ENCODE measurements at regions not wholly inside any gene's neighbourhood (a gene's known extent, or its start where the extent isn't known, plus 50 kb on each side); places are given as distances from the start of the nearest gene placed in this dataset.

GRCh38 chr15:46386356-46386755, 751.5 kb downstream of the SQOR start:
- TF ChIP-seq POLR2AphosphoS5 (IDR thresholded peaks at IDR 0.05; ENCODE audit: low read depth, low read length), result no peak
- TF ChIP-seq TAF1 (IDR thresholded peaks at IDR 0.05; ENCODE audit: borderline replicate concordance, insufficient read depth, low read length), result no peak
- no peak for TF ChIP-seq REST (IDR thresholded peaks at IDR 0.05; ENCODE audit: insufficient read depth in 1 of 2, low read depth in 2 of 2, low read length in 2 of 2)
- TF ChIP-seq FOXP2 (optimal IDR thresholded peaks at IDR 0.05; ENCODE audit: borderline replicate concordance, extremely low read depth, extremely low read length, insufficient read depth), result no peak
- TF ChIP-seq SIN3A (IDR thresholded peaks at IDR 0.05; ENCODE audit: borderline replicate concordance, insufficient read depth, low read length), result no peak

DNA sequence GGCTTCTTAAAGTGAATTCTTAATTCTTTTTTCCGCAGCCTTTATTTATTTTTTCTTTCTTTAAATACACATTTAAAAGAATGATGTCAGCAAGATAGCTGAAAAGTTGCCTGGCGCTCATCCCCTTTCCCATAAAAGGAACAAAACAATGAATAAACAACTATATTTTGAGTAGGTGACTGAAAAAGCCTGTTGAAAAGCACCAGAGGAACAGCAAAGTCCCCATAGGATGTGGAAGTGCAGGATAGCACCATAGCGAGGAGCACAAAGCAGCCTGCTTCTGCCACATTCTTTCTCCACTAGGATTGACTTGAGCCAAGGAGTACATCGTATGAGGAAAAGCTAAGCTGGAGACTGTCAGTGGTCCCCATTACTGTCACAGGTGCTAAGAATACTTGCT, 754.9 kb downstream of the SQOR start:
- TF ChIP-seq FOXP2 (optimal IDR thresholded peaks at IDR 0.05; ENCODE audit: borderline replicate concordance, extremely low read depth, extremely low read length, insufficient read depth), result no peak
- no peak for TF ChIP-seq POLR2AphosphoS5 (IDR thresholded peaks at IDR 0.05; ENCODE audit: low read depth, low read length)
- TF ChIP-seq SIN3A (IDR thresholded peaks at IDR 0.05; ENCODE audit: borderline replicate concordance, insufficient read depth, low read length), result no peak
- no peak for TF ChIP-seq REST (IDR thresholded peaks at IDR 0.05; ENCODE audit: insufficient read depth in 1 of 2, low read depth in 2 of 2, low read length in 2 of 2)
- no peak for TF ChIP-seq TAF1 (IDR thresholded peaks at IDR 0.05; ENCODE audit: borderline replicate concordance, insufficient read depth, low read length)

GRCh38 chr15:46394463-46394862, 759.6 kb downstream of the SQOR start:
- TF ChIP-seq TAF1 (IDR thresholded peaks at IDR 0.05; ENCODE audit: borderline replicate concordance, insufficient read depth, low read length), result no peak
- no peak for TF ChIP-seq REST (IDR thresholded peaks at IDR 0.05; ENCODE audit: insufficient read depth in 1 of 2, low read depth in 2 of 2, low read length in 2 of 2)
- TF ChIP-seq POLR2AphosphoS5 (IDR thresholded peaks at IDR 0.05; ENCODE audit: low read depth, low read length), result no peak
- no peak for TF ChIP-seq SIN3A (IDR thresholded peaks at IDR 0.05; ENCODE audit: borderline replicate concordance, insufficient read depth, low read length)
- no peak for TF ChIP-seq FOXP2 (optimal IDR thresholded peaks at IDR 0.05; ENCODE audit: borderline replicate concordance, extremely low read depth, extremely low read length, insufficient read depth)

DNA sequence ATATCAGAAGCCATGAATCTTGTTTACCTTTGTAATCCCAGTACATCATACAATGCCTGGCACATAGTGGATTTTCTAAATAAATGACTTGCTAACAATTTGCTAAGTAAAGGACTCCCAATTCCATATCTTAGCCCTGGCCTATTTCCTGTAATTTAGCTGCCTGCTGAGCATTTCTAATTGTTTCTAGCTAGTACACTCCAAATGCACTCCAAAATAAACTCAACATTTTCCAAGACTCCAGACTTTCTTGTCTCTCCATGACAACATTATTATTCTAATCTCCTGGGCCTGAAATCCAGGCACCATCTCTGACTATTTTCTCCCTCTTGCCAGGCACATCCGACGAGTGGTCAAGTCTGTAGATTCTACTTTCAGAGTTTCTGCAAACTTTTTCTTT, 773.5 kb downstream of the SQOR start:
- TF ChIP-seq REST (IDR thresholded peaks at IDR 0.05; ENCODE audit: insufficient read depth in 1 of 2, low read depth in 2 of 2, low read length in 2 of 2) (no peak), FOXP2 (optimal IDR thresholded peaks at IDR 0.05; ENCODE audit: borderline replicate concordance, extremely low read depth, extremely low read length, insufficient read depth) (no peak), SIN3A (IDR thresholded peaks at IDR 0.05; ENCODE audit: borderline replicate concordance, insufficient read depth, low read length) (no peak), POLR2AphosphoS5 (IDR thresholded peaks at IDR 0.05; ENCODE audit: low read depth, low read length) (no peak), TAF1 (IDR thresholded peaks at IDR 0.05; ENCODE audit: borderline replicate concordance, insufficient read depth, low read length) (no peak)

- TF ChIP-seq REST (IDR thresholded peaks at IDR 0.05; ENCODE audit: insufficient read depth in 1 of 2, low read depth in 2 of 2, low read length in 2 of 2) (no peak), TAF1 (IDR thresholded peaks at IDR 0.05; ENCODE audit: borderline replicate concordance, insufficient read depth, low read length) (no peak), SIN3A (IDR thresholded peaks at IDR 0.05; ENCODE audit: borderline replicate concordance, insufficient read depth, low read length) (no peak), POLR2AphosphoS5 (IDR thresholded peaks at IDR 0.05; ENCODE audit: low read depth, low read length) (no peak), FOXP2 (optimal IDR thresholded peaks at IDR 0.05; ENCODE audit: borderline replicate concordance, extremely low read depth, extremely low read length, insufficient read depth) (no peak)
Observed at GRCh38 chr15:46409841-46410301, 775.0 kb downstream of the SQOR start.
